Left forelimb (tissue), 1 donor: ENCODE measurements at regions not wholly inside any gene's neighbourhood (a gene's known extent, or its start where the extent isn't known, plus 50 kb on each side); places are given as distances from the start of the nearest gene placed in this dataset.

ENCODE experiments used
- DNase-seq: peaks from one replicate; pipeline ENCODE4 v3.0.0-alpha.2; 2018; ENCODE audit warnings: low spot score

DNA sequence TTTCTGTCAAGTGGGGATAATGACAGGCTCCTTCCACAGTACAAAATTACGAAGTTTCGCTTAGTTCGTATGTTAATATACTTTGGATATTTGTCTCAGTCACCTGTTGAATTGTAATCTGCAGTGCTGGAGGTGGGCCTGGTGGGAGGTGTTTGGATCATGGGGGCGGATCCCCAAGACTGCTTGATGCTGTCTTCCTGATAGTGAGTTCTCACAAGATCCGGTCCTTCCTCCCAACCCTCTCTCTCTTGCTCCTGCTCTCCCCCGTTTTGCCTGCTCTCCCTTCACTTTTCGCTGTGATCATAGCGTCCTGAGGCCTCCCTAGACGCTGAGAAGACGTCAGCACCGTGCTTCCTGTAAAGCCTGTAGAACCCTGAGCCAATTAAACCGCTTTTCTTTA, 97.1 kb upstream of the EPB41L3 start:
- no peak for DNase-seq

GRCh38 chr18:5639131-5639530, 95.3 kb upstream of the EPB41L3 start:
- no peak for DNase-seq

- DNase-seq = no peak
These were observed 88.2 kb upstream of the EPB41L3 start for GRCh38 chr18:5632041-5632440.

DNA sequence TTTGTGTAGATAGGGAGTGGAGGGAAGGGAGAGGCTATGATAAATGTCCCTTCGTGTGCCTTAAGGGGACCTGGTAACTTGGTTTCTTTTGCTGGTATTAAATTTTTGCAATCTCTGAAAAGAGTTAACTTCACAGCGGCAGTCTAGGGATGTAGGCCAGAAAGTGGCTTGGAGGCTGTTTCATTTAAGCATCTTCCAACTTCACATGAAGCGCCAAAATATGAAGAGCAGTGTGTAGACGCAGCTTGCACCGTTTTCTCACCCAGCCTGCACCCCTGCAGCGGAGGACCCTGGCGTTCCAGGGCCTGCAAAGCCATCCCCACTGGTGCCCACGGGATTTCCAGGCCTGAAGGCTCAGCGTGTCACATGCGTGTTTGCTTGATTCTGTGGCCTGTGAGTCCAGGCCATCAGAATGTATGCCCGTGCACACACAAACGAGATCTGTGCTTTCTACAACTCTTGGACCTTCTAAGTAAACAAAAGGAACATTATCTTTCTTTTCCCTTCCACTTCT, 87.2 kb upstream of the EPB41L3 start:
- DNase-seq = no peak

- peak; percentile 81 for DNase-seq
These were observed 86.5 kb upstream of the EPB41L3 start for GRCh38 chr18:5630057-5630899.

- peak; percentile 70 for DNase-seq
These were observed 84.9 kb upstream of the EPB41L3 start for GRCh38 chr18:5628512-5629255.

- DNase-seq = no peak
These were observed 84.1 kb upstream of the EPB41L3 start for GRCh38 chr18:5627776-5628511.

DNA sequence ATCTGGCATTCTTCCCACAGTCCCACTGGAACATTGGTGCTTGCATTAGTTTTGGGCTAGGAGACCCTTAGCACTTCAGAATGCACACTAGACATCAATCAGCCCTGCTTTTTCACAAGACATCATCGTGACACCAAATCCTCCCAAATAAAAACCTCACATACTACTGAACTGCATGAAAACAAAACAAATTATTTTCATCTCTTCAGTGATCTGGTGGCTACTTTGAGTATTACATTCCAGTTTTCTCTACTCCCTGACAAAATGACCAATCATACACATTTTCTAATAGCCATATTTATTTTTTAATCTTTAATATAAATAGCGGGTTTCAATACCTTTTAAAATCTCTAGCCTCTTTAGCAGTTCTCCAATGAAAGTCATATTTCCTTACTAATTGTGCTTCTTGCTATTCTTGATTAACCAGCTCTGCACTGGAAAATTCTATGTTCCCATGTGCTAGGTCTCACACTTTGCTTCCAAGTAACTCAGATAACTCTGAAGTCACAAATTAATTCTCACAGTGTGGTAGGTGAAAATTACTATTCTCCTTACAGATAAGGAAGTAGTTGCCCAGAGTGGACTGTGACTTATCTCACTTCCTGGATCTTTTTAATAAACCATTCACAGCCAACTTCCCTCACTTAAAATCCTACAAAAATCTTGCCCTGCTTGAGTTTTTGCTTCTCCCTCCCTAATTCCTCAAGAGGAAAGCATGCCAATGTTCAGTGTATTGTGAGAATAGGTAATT, 82.5 kb upstream of the EPB41L3 start:
- DNase-seq = no peak

GRCh38 chr18:5625076-5625475, 81.3 kb upstream of the EPB41L3 start:
- DNase-seq = no peak

DNA sequence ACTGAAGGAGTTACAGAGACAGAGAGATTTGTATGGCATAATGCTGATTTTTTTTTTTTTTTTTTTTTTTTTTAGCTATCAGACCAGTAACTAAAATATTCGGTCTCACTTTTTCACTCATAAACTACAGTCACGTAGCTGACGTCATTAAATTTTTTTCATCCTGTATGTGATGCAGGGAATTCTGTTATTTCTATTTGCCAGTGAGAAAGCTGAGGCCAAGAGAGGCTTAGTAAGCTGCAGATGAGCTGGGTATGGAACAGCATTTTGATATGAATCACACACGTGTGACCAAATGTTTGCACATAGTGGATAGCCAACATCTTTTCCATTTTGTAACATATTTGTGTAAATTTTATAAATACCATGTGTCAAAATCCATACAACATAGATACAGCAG, 79.1 kb upstream of the EPB41L3 start:
- DNase-seq = no peak

- DNase-seq = no peak
These were observed 76.5 kb upstream of the EPB41L3 start for GRCh38 chr18:5620289-5620688.

DNA sequence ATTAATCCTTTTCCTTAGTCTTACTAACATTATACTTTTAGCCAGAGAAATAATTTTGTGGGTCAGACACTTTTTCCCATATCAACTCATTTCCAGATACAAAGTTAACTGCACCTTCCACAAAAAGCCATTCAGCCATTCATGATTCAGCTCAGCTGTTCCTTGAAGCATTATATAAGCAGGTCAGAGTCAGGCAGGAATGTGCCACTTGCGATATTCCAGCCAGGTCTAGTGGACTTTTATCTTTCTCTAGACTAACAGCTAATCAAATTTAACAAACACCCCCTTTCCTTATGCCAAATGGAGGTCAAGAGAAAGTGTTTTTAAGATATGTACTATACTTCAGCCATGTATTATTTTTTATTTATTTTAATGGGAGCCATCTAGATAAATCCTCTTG, 75.6 kb upstream of the EPB41L3 start:
- no peak for DNase-seq

- no peak for DNase-seq
These were observed 74.4 kb upstream of the EPB41L3 start for GRCh38 chr18:5618047-5618688.

DNA sequence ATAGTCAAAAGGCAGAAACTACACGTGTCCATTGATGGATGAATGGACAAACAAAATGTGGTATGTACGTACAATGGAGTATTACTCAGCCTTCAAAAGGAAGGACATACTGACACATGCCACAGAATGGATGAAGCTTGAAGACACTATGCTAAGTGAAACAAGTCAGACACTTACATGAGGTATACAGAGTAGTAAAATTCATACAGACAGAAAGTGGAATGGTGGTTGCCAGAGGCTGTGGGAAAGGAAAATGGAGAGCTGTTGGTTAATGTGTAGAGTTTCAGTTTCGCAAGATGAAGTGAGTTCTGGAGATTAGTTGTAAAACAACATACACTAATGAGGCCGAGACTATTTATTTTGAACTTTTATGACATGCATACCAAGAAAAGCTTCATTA, 67.4 kb upstream of the EPB41L3 start:
- DNase-seq = no peak

DNA sequence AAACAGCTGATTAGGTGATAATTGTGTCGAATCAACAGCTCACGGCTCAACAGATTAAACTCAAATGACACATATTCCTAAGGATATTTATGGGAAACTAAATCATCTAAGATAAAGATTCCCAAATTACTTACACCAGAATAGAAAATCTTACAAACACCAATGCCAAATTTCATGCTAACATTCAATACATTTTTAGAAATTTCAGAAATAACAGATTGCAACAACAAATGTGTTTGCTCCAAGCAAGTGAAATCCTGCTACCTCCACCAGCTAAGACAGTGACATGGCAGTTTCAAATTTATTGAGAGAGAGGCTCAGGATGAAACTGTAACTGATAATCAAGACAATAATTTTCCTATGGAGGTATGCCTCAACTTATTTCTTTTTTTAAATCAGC, 65.0 kb upstream of the EPB41L3 start:
- DNase-seq = no peak

- DNase-seq = no peak
These were observed 63.2 kb upstream of the EPB41L3 start for GRCh38 chr18:5606951-5607350.

GRCh38 chr18:5604778-5605177, 61.0 kb upstream of the EPB41L3 start:
- DNase-seq = no peak

DNA sequence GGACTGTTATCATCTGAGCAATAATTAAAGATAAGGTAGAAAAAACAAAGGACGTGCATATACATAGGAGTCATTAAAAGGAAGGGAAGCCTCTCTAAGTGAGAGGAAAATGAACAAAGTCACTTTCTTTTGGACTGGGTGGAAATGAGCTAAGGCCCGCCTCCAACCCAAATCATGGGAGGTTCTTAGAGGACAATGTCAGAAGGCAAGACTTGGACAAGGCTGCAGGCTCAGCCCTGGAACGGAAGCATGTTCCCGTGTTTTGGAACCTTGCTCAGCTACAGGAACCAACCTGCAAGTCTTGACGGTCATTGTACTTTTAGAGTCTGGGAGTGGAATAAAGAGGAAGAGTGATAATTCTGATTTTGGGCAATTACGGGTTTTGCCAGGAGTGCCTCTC, 59.4 kb upstream of the EPB41L3 start:
- DNase-seq = no peak

DNA sequence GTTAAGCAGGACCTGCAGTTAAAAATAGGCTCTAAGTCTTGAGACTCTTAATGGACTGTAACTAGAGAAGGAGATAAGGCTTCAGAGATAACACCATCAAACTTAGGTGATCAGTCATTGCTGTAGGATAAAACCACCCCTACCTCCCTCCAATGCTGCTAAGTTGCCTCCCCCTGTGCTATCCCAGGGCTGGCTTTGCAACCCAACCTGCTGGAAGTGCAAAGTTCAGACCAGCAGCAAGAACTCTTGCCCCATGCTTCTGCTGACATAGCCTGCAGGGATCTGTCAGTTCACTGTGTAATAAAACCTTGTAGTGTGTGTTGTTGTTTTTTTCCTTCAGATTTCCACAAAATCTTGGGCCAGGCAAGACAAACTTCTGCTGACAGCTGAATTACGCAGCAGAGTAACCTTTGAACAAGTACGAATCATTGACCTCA, 57.4 kb upstream of the EPB41L3 start:
- DNase-seq = no peak

- DNase-seq = no peak
These were observed 56.7 kb upstream of the EPB41L3 start for GRCh38 chr18:5600378-5601071.

- DNase-seq = no peak
These were observed 52.8 kb upstream of the EPB41L3 start for GRCh38 chr18:5596585-5596984.
